Eye (tissue), 1 donor: ENCODE measurements at regions not wholly inside any gene's neighbourhood (a gene's known extent, or its start where the extent isn't known, plus 50 kb on each side); places are given as distances from the start of the nearest gene placed in this dataset.

Source experiments
- DNase-seq: peaks from one replicate; pipeline ENCODE4 v3.0.0-alpha.2; 2015

- DNase-seq: no peak
Measured at GRCh38 chr4:16992566-16993225, 94.3 kb upstream of the LDB2 start.

GRCh38 chr4:16991450-16991849 lies 93.0 kb upstream of the LDB2 start:
- no peak for DNase-seq

- no peak for DNase-seq
Measured at GRCh38 chr4:16989371-16989770, 90.9 kb upstream of the LDB2 start.

GRCh38 chr4:16988814-16989213 lies 90.4 kb upstream of the LDB2 start:
- DNase-seq: no peak

- no peak for DNase-seq
Measured at GRCh38 chr4:16977081-16977480, 78.6 kb upstream of the LDB2 start.

- no peak for DNase-seq
Measured at GRCh38 chr4:16969696-16970135, 71.3 kb upstream of the LDB2 start.

- DNase-seq: peak; percentile 36
Measured at GRCh38 chr4:16967722-16968121, 69.3 kb upstream of the LDB2 start.

- DNase-seq: no peak
Measured at GRCh38 chr4:16959305-16959704, 60.9 kb upstream of the LDB2 start.

- no peak for DNase-seq
Measured at GRCh38 chr4:16952896-16953630, 54.6 kb upstream of the LDB2 start.

GRCh38 chr4:16952462-16952871 lies 54.0 kb upstream of the LDB2 start:
- peak; percentile 42 for DNase-seq
